SHP77 (cell line): ENCODE measurements at regions not wholly inside any gene's neighbourhood (a gene's known extent, or its start where the extent isn't known, plus 50 kb on each side); places are given as distances from the start of the nearest gene placed in this dataset.

Experiments used
- DNase-seq, 2 experiments: peaks; one replicate each; lab custom pipeline; 2025; lab: John Stamatoyannopoulos, UW

DNA sequence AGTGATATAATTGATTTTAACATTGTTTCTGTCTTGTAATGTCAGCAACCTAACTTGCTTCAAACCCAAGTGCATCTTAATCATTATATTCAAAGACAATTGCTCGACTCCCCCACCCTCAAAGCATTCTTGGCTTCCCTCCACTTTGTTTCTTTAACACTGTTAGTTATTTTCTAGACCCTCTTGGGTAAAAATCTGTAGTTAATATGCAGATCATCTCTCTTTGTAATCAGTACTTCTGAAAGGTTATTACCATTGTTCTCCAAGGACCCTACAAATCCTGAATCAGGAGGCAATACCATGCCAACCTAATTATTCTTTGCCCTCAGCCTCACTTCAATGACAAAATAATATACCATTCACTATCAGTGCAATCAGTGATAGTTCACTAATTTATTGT is 1075.7 kb downstream of the AMY1C start:
- DNase-seq, result no peak

DNA sequence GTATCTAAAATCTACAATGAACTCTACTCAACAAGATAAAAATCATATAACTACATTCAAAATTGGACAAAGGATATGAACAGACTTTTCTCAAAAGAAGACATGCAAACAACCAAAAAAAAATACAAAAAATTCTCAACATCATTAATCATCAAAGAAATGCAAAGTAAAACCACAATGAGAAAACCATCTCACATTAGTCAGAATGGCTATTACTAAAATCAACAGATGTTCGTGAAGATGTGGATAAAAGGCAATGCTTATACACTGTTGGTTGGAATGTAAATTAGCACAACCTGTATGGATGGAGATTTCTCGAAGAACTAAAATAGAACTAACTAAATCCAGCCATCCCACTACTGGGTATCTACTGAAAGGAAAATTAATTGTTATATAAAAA is 1080.8 kb downstream of the AMY1C start:
- DNase-seq, result no peak

DNA sequence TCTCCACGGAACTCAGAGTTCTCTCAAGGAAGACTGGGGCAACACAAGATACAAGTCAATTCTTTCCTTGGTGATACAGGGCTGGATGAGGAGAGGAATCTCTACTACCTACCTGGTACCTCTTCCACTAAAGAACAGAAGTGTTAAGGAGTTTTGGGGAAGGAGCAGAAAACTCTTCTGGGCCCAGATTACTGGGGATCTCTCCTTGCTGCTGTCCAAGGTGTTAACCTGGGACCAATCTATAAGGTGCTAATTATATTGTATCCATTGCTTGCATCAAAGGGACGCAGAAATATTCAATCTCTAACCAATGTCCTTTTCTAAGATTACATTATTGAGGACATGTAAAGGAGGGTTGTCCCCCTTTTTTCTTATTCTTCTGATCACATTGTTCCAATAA is 1102.5 kb downstream of the AMY1C start:
- no peak for DNase-seq

DNA sequence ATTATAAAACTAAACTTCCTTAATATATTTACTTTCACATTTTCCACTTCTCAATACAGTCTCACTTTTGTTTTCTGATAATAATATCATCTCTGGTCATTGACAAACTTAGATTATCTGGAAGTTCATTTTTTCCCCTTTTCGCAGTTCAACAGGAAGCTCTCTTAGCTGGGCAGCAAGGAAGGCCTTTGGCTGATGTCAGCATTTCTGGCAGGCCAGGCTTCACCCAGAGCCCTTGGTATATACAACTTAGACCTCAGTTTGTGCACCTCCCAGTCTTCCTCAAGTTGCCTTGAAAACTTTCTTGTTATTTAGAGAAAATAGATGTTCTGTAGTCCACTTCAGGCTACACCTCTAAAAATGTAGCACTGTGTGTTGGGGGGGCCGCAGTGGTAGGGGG is 1103.6 kb downstream of the AMY1C start:
- DNase-seq, result no peak

DNA sequence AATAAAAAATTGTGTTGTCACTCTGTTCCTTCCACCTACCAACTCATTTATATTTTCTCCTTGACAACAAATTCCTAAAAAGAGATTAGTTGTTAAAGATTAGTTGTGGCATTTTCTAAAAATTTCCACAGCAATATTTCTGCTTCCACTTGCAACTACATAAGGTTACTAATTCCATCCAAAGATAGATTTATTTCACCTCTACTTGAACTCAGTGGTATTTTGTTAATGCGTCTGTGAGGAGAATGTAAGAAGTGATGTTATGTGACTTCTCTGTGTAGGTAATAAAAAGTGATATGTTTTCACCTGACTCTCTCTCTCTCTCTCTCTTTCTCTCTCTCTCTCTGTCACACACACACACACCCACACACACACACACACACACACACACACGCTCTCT is 1104.8 kb downstream of the AMY1C start:
- DNase-seq, result no peak

DNA sequence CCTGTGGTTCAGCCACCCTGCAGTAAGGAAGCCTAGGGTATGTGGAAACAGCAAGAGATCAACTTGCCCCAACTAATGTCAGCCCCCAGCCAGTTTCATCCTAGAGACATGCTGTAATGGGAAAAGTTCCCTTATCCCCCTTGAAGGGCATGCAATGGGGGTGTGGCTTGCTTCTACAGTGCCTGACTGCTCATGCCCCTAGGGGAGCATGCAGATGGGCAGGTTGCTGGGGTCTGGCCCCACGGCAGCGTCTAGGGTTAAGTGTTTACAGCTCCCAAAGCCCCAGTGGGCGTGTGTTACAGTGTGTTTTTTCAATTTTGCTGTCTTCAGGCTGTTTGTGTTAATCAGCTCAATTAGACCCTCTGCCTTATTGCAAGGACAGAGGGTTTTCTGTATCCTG is 1105.9 kb downstream of the AMY1C start:
- no peak for DNase-seq

DNA sequence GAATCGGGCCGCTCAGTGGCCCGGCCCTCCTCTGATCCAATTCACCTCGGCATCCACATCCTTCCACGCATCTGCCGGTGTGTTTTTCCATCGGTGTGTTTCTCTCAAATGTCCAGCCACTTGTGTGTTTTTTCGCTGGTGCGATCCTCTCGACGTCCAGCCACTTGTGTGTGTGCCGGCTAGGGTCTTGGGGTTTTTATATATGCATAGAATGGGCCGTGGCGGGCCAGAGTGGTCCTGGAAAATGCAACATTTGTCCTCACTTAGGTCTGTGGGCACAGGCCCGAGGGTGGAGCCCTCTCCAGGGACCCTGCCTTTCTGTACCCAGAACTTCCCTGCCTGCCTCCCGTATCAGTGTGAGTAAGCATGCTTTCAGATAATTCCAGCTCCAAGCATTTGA is 1106.4 kb downstream of the AMY1C start:
- DNase-seq, result no peak

DNA sequence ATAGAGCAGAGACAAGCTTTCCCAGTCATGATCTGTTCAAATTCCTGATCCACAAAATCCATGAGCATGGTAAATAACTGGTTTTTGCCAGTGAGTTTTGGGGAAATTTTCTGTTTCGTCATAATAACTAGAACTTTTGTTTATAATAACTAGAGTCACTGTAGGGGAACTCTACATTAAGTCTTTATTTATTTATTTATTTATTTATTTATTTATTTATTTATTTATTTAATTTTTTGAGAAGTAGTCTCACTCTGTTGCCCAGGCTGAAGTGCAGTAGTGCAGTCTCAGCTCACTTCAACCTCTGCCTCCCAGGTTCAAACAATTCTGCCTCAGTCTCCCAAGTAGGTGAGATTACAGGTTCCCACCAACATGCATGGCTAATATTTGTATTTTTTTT is 1106.8 kb downstream of the AMY1C start:
- DNase-seq, result no peak

DNA sequence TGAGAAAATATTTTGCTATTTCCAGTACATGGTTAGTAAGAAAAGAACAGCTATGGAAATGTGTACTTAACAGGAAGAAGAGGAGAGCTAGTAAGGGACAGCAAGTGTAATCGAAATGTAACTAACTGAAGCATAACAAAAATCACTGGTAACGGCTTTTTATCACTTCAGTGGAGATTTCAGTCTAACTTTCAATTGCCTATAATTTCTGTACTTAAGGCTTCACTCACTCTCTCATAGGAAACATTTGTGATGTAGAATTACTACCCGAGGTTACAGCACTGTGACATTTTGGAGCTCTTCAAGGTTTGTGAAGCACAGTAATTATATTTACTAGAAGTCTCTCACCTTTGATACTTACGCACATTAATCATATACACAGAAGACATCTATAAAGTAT is 1119.1 kb downstream of the AMY1C start:
- no peak for DNase-seq

DNA sequence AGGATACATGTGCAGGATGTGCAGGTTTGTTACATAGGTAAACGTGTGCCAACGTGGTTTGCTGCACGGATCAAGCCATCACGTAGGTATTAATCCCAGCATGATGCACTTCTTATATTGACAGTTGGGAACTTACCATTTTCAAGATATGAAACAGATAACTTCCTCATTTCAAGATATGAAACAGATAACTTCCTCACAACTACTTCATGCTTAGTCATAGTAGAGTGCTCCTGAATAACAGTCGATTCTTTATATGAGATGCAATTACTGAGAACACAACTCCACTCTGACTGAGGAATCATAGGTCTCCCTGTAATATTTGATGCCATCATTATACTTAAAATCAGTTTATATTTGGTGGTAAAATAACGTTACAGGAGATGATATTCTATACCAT is 1124.3 kb downstream of the AMY1C start:
- DNase-seq, result no peak

DNA sequence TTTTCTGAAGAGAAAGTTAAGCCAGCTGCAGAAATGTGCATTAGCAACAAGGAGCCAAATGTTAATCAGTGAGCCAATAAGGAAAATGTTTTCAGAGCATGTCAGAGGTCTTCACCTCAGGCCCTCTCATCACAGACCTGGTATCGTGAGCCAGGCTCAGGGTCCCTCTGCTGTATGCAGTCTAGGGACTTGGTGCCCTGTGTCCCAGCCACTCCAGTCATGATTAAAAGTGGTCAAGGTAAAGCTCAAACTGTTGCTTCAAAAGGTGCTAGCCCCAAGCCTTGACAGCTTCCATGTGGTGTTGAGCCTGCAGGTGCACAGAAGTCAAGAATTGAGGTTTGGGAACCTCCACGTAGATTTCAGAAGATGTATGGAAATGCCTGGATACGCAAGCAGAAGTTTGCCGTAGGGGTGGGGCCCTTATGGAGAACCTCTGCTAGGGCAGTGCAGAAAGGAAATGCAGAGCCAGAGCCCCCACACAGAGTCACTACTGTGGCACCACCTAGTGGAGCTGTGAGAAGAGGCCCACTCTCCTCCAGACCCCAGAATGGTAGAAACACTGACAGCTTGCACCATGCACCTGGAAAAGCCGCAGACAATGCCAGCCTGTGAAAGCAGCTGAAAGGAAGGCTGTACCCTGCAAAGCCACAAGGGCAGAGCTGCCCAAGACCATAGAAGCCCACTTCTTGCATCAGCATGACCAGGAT is 1128.7 kb downstream of the AMY1C start:
- no peak for DNase-seq

DNA sequence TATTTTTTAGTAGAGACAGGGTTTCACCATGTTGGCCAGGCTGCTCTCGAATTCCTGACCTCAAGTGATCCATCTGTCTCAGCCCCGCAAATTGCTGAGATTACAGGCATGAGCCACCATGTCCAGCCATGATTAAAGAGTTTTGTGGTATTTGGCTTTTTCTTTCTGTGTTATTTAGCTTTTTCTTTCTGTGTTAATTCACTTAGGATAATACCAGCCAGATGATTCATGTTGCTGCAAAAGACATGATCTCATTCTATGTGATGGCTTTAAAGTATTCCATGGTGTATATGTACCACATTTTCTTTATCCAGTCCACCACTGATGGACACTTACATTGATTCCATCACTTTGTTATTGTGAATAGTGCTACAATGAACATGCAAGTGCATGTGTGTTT is 1135.2 kb downstream of the AMY1C start:
- no peak for DNase-seq

DNA sequence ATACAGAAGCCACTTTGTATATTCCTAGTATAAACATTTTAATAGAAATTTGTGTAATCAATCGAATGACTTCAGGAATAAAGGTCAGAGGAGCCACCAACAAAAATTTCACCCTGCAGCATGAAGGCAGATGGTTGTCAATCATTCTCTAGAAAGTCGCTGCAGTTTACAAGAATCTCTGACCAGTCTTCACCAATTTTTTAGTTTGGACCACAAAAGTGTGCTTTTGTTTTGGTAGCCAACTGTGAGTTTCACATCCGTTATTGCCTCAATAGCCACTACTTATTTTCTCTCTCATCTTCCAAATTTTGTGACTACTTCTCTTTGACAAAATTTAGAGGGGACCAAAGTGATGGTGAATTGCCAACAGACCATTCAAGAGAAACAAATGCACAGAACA is 1155.6 kb downstream of the AMY1C start:
- no peak for DNase-seq

DNA sequence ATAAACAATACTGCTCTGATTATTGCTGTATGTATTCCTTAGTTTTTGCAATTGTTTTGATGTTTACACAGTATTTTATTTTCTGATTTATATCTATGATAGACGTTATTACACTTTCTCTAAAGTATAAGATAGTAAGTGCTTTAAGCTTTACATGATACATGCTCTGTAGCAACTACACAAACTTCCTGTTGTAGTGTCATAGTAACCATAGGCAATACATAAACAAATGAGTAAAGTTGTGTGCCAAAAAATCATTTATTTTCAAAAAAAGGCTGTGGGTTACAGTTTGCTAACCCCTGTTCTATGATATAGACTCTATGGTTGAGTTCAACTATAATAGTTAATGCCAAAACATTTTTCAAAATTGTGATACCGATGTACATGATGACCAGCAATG is 1156.4 kb downstream of the AMY1C start:
- no peak for DNase-seq

DNA sequence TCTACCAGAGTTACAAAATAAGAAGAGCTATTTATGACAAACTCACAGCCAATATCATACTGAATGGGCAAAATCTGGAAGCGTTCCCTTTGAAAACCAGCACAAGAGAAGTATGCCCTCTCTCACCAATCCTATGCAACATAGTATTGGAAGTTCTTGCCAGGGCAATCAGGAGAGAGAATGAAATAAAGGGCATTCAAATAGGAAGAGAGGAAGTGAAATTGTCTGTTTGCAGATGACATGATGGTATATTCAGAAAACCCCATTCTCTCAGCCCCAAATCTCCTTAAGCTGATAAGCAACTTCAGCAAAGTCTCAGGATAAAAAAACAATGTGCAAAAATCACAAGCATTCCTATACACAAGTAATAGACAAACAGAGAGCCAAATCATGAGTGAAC is 1169.5 kb downstream of the AMY1C start:
- no peak for DNase-seq

DNA sequence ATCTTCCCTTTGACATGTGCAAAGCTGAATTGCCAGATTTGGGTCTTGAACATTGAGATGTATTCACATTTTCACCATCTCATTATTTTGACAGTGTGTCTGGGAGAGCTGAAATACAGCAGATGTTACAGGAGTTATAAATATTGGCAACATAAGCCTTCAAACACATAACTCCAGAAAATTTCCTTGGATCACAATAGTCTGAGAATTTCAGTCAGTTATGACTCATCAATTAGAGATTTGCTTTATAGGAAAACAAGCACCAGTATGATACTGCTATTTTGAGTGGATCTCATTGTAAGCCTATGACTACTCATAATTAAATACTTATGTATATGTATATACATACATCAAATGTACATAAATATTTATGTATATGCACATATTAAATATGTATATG is 1171.8 kb downstream of the AMY1C start:
- no peak for DNase-seq

DNA sequence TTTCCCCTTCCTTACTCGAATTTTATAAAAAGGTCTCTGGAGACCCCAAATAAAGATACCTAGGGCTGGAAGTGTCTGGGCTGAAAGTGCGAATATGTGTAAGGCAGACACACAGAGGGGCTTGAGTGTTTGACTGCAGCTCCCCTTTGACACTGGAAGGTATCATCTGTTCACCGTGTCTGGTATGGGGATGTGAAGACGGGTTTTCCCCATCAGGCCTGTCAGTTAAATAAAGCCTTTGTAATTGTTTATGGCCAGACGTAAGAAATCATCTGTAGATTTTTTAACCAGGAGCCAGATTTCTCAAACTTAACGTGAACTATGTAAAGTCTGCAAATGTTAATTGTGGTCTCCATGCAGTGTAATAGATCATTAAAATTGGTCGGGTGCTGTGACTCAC is 1173.4 kb downstream of the AMY1C start:
- DNase-seq, result no peak

DNA sequence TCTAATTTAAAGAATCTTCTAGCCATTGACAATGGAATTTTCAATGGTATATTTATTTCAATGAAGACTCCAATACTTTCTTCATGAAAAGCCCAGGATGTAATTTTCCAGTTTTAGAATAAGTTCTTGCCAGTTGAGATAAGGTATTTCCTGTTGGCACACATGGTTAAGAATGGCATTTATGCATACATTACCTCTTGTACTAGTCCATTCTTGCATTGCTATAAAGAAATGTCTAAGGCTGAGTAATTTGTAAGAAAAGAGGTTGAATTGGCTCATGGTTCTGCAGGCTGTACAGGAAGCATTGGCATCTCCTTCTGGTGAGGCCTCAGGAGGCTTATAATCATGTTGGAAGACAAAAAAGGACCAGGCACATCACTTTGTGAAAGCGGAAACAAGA is 1179.6 kb downstream of the AMY1C start:
- no peak for DNase-seq

DNA sequence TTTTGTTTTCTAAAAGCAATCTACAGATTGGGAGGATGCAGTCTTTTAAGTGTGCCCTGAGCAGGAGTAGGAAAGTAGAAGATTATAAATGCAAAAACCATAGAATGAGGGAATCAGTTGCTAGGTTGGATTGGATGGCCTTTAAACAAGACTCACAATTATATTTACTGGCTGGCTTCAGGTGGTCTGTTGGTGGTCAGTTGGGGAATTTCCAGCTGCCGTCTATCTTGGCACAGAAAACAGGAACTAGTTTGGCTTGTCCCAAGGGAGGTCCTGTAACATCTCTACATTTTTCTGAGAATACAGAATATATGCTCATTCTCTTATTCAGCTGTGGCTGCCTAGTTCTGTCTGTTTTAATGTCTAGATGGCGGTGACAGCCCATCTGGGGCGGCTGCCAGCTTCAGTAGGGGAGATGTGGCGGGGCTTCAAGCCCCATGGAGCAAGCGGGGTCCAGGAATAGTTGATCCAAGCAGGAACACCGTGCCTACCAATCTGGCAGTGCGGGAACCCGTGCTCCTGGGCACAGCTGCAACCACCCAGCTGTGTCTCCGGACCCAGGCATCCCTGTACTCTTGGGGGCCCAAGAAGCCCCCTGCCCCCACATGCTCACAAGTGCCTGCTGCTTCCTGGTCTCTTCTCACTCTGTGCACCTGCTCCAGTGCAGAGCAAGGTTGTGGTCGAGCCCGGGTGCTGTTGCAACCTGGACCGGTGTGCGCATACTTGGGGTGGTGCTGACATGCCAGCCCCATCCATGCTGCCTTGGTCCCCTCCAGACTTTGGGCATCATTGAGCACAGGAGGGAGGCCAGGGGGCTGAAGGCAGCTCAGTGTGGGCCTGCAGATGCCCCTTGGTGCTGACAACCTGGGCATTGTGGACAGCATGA is 1182.6 kb downstream of the AMY1C start:
- no peak for DNase-seq

DNA sequence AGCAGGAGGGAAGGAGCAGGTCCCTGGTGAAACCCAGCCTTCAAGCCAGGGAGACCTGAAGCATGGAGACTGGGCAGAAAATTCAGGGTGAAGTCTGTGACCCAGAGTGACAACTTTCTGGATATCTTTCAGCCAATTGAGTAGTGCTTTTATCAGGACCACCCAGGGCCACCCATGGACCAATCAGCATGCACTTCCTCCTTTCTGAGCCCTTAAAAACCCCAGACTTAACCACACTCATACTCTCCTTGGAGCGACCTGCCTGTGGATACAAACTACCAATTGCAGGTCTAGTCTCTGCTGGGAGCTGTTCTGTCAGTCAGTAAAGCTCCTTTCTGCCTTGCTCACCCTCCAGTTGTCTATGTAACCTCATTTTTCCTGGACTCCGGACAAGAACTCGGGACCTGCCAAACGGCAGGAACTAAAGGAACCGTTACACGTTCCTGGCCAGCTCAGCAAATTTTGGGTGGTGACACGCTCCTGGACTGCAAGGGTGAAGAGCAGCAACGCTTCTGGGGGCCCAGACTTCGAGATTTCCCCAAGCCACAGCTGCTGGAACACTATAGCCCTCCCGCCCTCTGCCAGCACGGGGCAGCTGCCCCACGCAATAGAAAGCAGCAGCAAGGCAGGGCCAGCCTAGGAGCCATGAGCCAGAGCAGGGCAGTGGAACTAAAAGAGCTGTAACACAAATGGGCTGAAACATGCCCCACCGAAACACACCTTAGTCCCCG is 1183.4 kb downstream of the AMY1C start:
- no peak for DNase-seq

DNA sequence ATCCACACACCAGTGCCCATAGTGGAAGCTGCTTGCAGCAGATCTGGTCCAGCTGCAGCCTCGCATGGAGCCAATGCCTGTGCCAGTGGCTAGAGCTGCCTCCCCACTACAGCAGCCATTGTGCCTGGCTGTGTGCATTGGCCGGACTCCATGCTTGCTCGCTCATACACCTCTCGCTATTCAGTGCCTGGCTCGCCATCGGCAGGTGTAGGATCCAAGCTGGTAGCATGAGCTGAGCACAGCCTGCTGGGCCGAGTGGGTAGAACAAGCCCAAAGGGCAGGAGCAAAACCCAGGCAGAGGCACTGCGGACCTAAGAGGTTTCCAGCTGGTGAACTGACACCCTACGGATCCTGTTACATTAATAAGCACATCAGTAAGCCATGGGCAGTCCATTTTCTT is 1184.1 kb downstream of the AMY1C start:
- no peak for DNase-seq

DNA sequence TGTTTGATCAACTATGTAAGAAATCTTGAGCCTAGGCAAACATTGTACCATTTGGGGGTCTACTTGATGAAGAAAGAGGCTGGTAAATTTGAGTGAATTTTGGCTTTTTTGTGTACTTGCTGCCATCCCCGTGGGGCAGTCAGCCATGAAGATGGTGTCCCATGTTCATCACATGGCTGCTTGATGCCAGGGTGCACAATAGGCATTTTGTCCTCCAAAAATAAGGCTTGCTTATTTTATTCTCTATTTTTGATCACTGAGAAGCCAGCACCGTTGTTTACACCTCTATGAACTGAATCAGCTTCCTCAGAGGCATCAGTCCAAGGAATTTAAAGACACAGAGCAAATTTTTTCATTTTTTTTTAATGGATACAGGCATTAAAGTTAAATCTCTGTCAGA is 1195.7 kb downstream of the AMY1C start:
- no peak for DNase-seq
